ENCODE measurements at regions not wholly inside any gene's neighbourhood (a gene's known extent, or its start where the extent isn't known, plus 50 kb on each side); places are given as distances from the start of the nearest gene placed in this dataset.

DNA sequence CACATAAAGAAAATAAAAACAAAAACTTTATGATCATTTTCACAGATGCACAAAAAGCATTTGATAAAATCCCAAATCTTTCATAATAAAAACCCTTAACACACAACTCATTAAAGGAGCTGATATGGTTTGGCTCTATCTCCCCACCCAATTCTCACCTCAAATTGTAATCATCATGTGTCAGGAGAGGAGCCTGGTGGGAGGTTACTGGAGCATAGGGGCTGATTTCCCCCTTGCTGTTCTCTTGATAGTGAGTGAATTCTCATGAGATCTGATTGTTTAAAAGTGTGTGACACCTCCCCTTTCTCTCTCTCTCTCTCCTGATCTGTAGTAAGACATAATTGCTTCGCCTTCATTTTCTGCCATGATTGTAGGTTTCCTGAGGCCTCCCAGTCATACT, 790.7 kb downstream of the C12orf50 start:
- intact Hi-C loops (cut with DNase I; ENCODE audit: low total_unique reads) = no loop called here
- no peak overlapping the region for H3K27ac ChIP-seq

DNA sequence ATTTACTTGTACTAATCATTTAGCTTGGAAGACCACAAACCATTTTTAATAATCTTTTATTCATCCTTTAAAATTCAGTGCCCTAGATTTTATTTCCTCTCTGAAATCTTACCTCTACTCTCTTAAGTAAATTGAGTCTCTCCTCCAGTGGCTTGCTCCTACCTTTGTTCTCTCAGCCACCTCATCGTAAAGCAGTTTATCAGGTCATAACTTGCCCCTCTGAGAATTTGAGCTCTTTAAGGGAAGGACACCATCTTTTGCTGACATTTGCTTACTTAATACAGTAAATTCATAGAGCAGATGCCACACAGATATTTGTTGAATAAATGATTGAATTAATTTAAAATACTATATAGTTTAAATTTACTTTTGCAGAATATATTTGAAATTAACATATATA, 794.3 kb downstream of the C12orf50 start:
- H3K27ac ChIP-seq = no peak overlapping the region
- TF ChIP-seq, protein P1, sequence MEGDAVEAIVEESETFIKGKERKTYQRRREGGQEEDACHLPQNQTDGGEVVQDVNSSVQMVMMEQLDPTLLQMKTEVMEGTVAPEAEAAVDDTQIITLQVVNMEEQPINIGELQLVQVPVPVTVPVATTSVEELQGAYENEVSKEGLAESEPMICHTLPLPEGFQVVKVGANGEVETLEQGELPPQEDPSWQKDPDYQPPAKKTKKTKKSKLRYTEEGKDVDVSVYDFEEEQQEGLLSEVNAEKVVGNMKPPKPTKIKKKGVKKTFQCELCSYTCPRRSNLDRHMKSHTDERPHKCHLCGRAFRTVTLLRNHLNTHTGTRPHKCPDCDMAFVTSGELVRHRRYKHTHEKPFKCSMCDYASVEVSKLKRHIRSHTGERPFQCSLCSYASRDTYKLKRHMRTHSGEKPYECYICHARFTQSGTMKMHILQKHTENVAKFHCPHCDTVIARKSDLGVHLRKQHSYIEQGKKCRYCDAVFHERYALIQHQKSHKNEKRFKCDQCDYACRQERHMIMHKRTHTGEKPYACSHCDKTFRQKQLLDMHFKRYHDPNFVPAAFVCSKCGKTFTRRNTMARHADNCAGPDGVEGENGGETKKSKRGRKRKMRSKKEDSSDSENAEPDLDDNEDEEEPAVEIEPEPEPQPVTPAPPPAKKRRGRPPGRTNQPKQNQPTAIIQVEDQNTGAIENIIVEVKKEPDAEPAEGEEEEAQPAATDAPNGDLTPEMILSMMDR (IDR thresholded peaks at IDR 0.05) = no peak
- no peak for TF ChIP-seq POLR2A (IDR thresholded peaks at IDR 0.05)
- no peak for DNase-seq
- no peaks in the 10 kb centered on the region for H3K4me1 ChIP-seq
- H3K9me3 ChIP-seq = no peaks in the 10 kb centered on the region
- intact Hi-C loops (cut with DNase I; ENCODE audit: low total_unique reads) = no loop called here
- H3K4me3 ChIP-seq = no peak overlapping the region
- no peaks in the 10 kb centered on the region for H3K36me3 ChIP-seq
- H3K27me3 ChIP-seq = no peaks in the 10 kb centered on the region

More for the DNA sequence above, 790.7 kb downstream of the C12orf50 start:
- no peaks in the 10 kb centered on the region for H3K9me3 ChIP-seq
- no peak for DNase-seq
- no peaks in the 10 kb centered on the region for H3K27me3 ChIP-seq
- no peak overlapping the region for H3K4me3 ChIP-seq
- no peak for TF ChIP-seq POLR2A (IDR thresholded peaks at IDR 0.05)
- TF ChIP-seq, protein P1 (IDR thresholded peaks at IDR 0.05) = no peak
- H3K36me3 ChIP-seq = no peaks in the 10 kb centered on the region
- no peaks in the 10 kb centered on the region for H3K4me1 ChIP-seq

DNA sequence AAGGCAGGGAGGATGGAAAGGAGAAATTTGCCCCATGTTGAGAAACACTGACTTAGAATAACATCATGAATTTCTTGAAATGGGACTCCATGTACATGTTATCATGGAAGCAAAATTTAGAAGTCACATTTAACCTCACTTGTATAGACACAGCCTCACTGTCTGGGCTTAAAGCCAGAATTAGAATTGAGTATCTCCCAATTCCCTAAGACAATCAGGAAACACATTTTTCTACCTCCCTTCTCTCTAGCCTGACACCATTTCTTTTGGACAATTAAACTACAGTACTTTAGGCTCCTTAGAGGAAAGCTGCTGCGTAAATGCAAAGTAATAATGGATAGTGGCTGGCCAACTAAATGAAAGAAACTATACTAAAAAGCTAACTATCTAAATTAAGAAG, 795.5 kb downstream of the C12orf50 start:
- no peak overlapping the region for H3K27ac ChIP-seq
- TF ChIP-seq POLR2A (IDR thresholded peaks at IDR 0.05) = no peak
- TF ChIP-seq, protein P1 (IDR thresholded peaks at IDR 0.05) = no peak
- DNase-seq = no peak
- no peak overlapping the region for H3K4me3 ChIP-seq
- H3K9me3 ChIP-seq = no peaks in the 10 kb centered on the region
- H3K4me1 ChIP-seq = no peaks in the 10 kb centered on the region
- no peaks in the 10 kb centered on the region for H3K36me3 ChIP-seq
- intact Hi-C loops (cut with DNase I; ENCODE audit: low total_unique reads) = no loop called here
- H3K27me3 ChIP-seq = no peaks in the 10 kb centered on the region

DNA sequence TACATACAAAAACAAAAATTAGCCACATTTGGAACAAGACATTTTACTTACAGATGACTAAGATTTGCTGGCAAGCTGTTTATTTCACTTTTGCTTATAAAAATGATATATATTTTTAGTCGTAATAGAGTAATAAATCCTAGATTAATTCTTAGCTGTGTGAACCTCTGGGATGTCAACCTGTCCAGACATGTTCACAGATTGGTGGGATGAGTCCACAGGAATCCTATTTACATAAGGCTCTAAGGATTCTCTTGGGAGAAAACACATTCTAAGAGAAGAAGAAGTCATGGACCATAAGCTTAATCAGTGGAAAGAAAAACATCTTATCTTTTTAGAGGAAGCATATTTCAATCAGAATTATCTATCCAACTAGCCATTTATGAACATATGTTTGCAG, 797.4 kb downstream of the C12orf50 start:
- TF ChIP-seq POLR2A (IDR thresholded peaks at IDR 0.05) = no peak
- TF ChIP-seq, protein P1 (IDR thresholded peaks at IDR 0.05) = no peak
- no peaks in the 10 kb centered on the region for H3K4me1 ChIP-seq
- no peak overlapping the region for H3K4me3 ChIP-seq
- no peak for DNase-seq
- H3K27me3 ChIP-seq = no peaks in the 10 kb centered on the region
- H3K9me3 ChIP-seq = no peaks in the 10 kb centered on the region
- H3K27ac ChIP-seq = no peak overlapping the region
- intact Hi-C loops (cut with DNase I; ENCODE audit: low total_unique reads) = no loop called here
- H3K36me3 ChIP-seq = no peaks in the 10 kb centered on the region

DNA sequence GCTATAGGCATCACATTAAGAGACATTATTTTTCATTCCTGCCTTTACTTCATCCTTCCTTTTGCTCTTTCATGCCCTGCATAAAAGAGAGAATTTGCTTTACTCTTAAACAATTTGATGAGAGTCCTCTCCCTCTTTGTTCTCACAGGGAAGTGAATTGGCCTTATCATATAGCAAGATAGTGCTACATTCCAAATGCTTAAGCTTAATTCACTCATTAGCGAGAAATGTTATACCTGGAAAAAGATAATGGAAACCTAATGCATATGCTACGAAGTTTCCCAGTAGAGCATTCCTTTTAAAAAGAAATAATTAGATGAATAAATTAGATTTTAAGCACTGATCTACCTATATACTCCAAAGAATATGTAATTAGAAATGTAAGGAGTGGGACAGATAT, 798.8 kb downstream of the C12orf50 start:
- Histone ChIP-seq H3K9me3 (no peaks in the 10 kb centered on the region), H3K4me3 (no peak overlapping the region), H3K4me1 (no peaks in the 10 kb centered on the region), H3K27ac (no peak overlapping the region), H3K27me3 (no peaks in the 10 kb centered on the region), H3K36me3 (no peaks in the 10 kb centered on the region)
- TF ChIP-seq, protein P1 (IDR thresholded peaks at IDR 0.05) = no peak
- TF ChIP-seq POLR2A (IDR thresholded peaks at IDR 0.05) = no peak
- intact Hi-C loops (cut with DNase I; ENCODE audit: low total_unique reads) = no loop called here
- DNase-seq = no peak
